ENCODE measurements at regions not wholly inside any gene's neighbourhood (a gene's known extent, or its start where the extent isn't known, plus 50 kb on each side); places are given as distances from the start of the nearest gene placed in this dataset.

DNA sequence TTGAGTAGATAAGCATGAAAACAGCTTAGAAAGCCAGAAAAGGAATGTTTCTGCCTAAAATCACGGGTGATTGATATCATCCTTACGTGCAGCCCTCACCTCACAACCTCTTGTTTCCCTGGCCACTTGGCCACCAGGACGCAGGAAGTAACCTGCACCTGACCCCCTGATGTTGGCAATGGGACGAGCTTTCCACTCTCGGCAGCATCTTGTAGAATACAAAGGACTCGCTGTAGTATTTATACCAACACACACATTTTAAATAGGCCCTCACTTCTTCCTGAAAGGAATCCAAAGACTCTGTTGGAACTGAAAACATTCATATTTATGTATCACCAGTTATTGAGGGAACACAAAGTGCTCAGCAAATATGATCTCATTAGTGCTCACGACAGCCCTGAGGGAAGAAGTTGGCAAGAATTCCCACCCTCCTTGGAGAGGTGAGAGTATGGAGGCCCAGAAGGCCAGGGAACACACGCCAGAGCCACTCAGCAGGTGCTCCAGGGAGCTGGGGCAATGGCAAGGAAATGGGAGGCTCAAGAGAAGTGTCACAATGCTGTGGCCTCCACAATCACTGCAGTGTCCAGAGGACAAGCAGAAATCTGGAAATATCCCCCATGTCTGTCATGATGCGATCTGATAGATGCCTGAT, 103.3 kb upstream of the KIT start:
- Histone ChIP-seq H3K9ac (replicated peaks; ENCODE audit: extremely low read depth, insufficient read depth, low read length) (no peak overlapping the region), H3K4me3 (replicated peaks in 1 of 3; ENCODE audit: insufficient read depth in 1 of 3, low read depth in 1 of 3, low read length in 3 of 3) (no peak overlapping the region), H3K4me2 (ENCODE audit: insufficient read depth, low read length) (no peak overlapping the region), H3K9me3 (replicated peaks; ENCODE audit: control insufficient read depth, insufficient read depth, low read length) (no peaks in the 10 kb centered on the region), H3K9me1 (replicated peaks; ENCODE audit: control insufficient read depth, extremely low read depth, insufficient read depth, low read length) (no peaks in the 10 kb centered on the region), H3K36me3 (ENCODE audit: control insufficient read depth in 2 of 2, extremely low read depth in 1 of 2, insufficient read depth in 2 of 2, low read length in 2 of 2) (no peaks in the 10 kb centered on the region), H3K27ac (ENCODE audit: insufficient read depth, low read depth, low read length) (no peak overlapping the region), H3K27me3 (ENCODE audit: control insufficient read depth in 2 of 2, insufficient read depth in 2 of 2, low read length in 2 of 2) (no peaks in the 10 kb centered on the region), H3K4me1 (ENCODE audit: control insufficient read depth, extremely low read depth, insufficient read depth, low read length) (no peaks in the 10 kb centered on the region), H2AFZ (ENCODE audit: low read depth, low read length) (no peak overlapping the region), H4K20me1 (replicated peaks; ENCODE audit: control insufficient read depth, extremely low read depth, insufficient read depth, low read length) (no peaks in the 10 kb centered on the region), H3K79me2 (ENCODE audit: control insufficient read depth, insufficient read depth, low read length) (no peaks in the 10 kb centered on the region)
- intact Hi-C loops (cut with micrococcal nuclease) (no loop called here), dilution Hi-C loops (cut with MboI; ENCODE audit: extremely low pct_ligation_motif_present, low sequenced_read_pairs) (no loop called here)
- BruUV-seq (replicated peaks): no TSS peak
- ChIA-PET POLR2A (no interaction called here), CTCF (no interaction called here)
- FAIRE-seq: no peak
- DNase-seq (ENCODE audit: low read depth, low spot score): no peak
- TF ChIP-seq, protein P1, sequence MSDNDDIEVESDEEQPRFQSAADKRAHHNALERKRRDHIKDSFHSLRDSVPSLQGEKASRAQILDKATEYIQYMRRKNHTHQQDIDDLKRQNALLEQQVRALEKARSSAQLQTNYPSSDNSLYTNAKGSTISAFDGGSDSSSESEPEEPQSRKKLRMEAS (IDR thresholded peaks at IDR 0.05; ENCODE audit: insufficient read depth, insufficient read length): no peak
- TF ChIP-seq MYC (IDR thresholded peaks at IDR 0.05; ENCODE audit: low read depth, low read length) (no peak), POLR2AphosphoS5 (IDR thresholded peaks at IDR 0.05; ENCODE audit: insufficient read depth, low read depth, low read length) (no peak), POLR2A (IDR thresholded peaks at IDR 0.05; ENCODE audit: low read depth, low read length) (no peak)

DNA sequence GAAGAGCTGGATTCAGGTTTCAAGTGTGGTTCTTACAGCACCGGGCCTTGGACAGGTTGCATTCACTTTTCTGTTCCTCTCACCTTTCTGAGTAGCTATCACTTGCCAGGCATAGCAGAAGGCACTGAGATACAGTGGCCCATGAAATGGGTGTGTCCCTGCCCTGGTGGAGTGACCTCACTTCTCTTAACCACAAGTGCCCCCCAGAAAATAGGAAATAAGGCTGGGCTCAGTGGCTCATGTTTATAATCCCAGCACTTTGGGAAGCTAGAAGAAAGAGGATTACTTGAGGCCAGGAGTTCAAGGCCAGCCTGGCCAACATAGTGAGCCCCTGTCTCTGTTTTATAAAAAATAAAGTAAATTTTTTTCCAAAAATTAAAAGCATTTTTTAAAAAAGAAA, 101.7 kb upstream of the KIT start:
- dilution Hi-C loops (cut with MboI; ENCODE audit: extremely low pct_ligation_motif_present, low sequenced_read_pairs): no loop called here
- no peaks in the 10 kb centered on the region for H3K79me2 ChIP-seq (ENCODE audit: control insufficient read depth, insufficient read depth, low read length)
- H3K27ac ChIP-seq (ENCODE audit: insufficient read depth, low read depth, low read length): no peak overlapping the region
- no peak for FAIRE-seq
- H3K27me3 ChIP-seq (ENCODE audit: control insufficient read depth in 2 of 2, insufficient read depth in 2 of 2, low read length in 2 of 2): no peaks in the 10 kb centered on the region
- H3K9me3 ChIP-seq (replicated peaks; ENCODE audit: control insufficient read depth, insufficient read depth, low read length): no peaks in the 10 kb centered on the region
- no peaks in the 10 kb centered on the region for H3K4me1 ChIP-seq (ENCODE audit: control insufficient read depth, extremely low read depth, insufficient read depth, low read length)
- H3K9me1 ChIP-seq (replicated peaks; ENCODE audit: control insufficient read depth, extremely low read depth, insufficient read depth, low read length): no peaks in the 10 kb centered on the region
- BruUV-seq (replicated peaks): no TSS peak
- no peak overlapping the region for H2AFZ ChIP-seq (ENCODE audit: low read depth, low read length)
- POLR2A ChIA-PET: no interaction called here
- no peak overlapping the region for H3K4me2 ChIP-seq (ENCODE audit: insufficient read depth, low read length)
- intact Hi-C loops (cut with micrococcal nuclease): no loop called here
- no peak overlapping the region for H3K4me3 ChIP-seq (replicated peaks in 1 of 3; ENCODE audit: insufficient read depth in 1 of 3, low read depth in 1 of 3, low read length in 3 of 3)
- DNase-seq (ENCODE audit: low read depth, low spot score): no peak
- H3K36me3 ChIP-seq (ENCODE audit: control insufficient read depth in 2 of 2, extremely low read depth in 1 of 2, insufficient read depth in 2 of 2, low read length in 2 of 2): no peaks in the 10 kb centered on the region
- H3K9ac ChIP-seq (replicated peaks; ENCODE audit: extremely low read depth, insufficient read depth, low read length): no peak overlapping the region
- CTCF ChIA-PET: interaction anchor here (1.6 kb wide), 1 partner anchor 10 kb away, joined by 4 read pairs; no protein-coding TSS in a partner anchor
- no peak for TF ChIP-seq POLR2A (IDR thresholded peaks at IDR 0.05; ENCODE audit: low read depth, low read length)
- no peak for TF ChIP-seq MYC (IDR thresholded peaks at IDR 0.05; ENCODE audit: low read depth, low read length)
- TF ChIP-seq, protein P2, sequence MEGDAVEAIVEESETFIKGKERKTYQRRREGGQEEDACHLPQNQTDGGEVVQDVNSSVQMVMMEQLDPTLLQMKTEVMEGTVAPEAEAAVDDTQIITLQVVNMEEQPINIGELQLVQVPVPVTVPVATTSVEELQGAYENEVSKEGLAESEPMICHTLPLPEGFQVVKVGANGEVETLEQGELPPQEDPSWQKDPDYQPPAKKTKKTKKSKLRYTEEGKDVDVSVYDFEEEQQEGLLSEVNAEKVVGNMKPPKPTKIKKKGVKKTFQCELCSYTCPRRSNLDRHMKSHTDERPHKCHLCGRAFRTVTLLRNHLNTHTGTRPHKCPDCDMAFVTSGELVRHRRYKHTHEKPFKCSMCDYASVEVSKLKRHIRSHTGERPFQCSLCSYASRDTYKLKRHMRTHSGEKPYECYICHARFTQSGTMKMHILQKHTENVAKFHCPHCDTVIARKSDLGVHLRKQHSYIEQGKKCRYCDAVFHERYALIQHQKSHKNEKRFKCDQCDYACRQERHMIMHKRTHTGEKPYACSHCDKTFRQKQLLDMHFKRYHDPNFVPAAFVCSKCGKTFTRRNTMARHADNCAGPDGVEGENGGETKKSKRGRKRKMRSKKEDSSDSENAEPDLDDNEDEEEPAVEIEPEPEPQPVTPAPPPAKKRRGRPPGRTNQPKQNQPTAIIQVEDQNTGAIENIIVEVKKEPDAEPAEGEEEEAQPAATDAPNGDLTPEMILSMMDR (IDR thresholded peaks at IDR 0.05; ENCODE audit: extremely low read depth in 1 of 2, insufficient read depth in 1 of 2, low read depth in 1 of 2, low read length in 2 of 2): no peak
- no peak for TF ChIP-seq EZH2 (IDR thresholded peaks at IDR 0.05; ENCODE audit: borderline replicate concordance, low read depth, low read length, severe bottlenecking)
- no peak for TF ChIP-seq FOS (IDR thresholded peaks at IDR 0.05; ENCODE audit: borderline replicate concordance, insufficient read depth, low read length)
- no peak for TF ChIP-seq POLR2AphosphoS5 (IDR thresholded peaks at IDR 0.05; ENCODE audit: insufficient read depth, low read depth, low read length)
- TF ChIP-seq JUN (IDR thresholded peaks at IDR 0.05; ENCODE audit: borderline replicate concordance, insufficient read depth, insufficient read length, low read depth): no peak
- TF ChIP-seq, protein P1 (IDR thresholded peaks at IDR 0.05; ENCODE audit: insufficient read depth, insufficient read length): no peak
- TF ChIP-seq GATA2 (IDR thresholded peaks at IDR 0.05; ENCODE audit: insufficient read depth, insufficient read length, low read depth, low read length): no peak
- H4K20me1 ChIP-seq (replicated peaks; ENCODE audit: control insufficient read depth, extremely low read depth, insufficient read depth, low read length): no peaks in the 10 kb centered on the region
